Coronary artery (tissue), 2 donors: ENCODE measurements at regions not wholly inside any gene's neighbourhood (a gene's known extent, or its start where the extent isn't known, plus 50 kb on each side); places are given as distances from the start of the nearest gene placed in this dataset.
"Not testable (repeated sequence)": the region's sequence is repeated elsewhere in the genome, so short reads cannot be mapped to it uniquely, and the experiment has no call there.

Experiments
- DNase-seq: peaks from one replicate; pipeline ENCODE4 v3.0.0-alpha.2; 2017; ENCODE audit warnings: low spot score
- H3K27ac ChIP-seq, 2 donors: fragments of 200-600 bp; sonication (generic); one replicate each; pipeline ENCODE4 v1.5.1; 2016 to 2019
- H3K4me3 ChIP-seq: fragments of 200-600 bp; sonication (generic); 2 replicates; pipeline ENCODE4 v1.5.1; 2016; ENCODE audit warnings: mild to moderate bottlenecking, moderate library complexity

DNA sequence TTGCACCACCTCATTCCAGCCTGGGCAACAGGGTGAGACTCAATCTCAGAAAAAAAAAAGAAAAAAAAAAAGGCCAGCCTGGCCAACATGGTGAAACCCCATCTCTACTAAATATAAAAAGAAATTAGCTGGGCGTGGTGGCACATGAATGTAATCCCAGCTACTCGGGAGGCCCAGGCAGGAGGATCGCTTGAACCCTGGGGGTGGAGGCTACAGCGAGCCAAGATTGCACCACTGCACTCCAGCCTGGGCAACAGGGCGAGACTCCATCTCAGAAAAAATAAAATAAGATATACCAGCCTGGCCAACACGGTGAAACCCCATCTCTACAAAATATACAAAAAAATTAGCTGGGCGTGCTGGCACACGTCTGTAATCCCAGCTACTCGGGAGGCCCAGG lies 1602.3 kb downstream of the RPIA start:
- peak; percentile 12 for DNase-seq
- not testable (repeated sequence) for H3K4me3 ChIP-seq, H3K27ac ChIP-seq

DNA sequence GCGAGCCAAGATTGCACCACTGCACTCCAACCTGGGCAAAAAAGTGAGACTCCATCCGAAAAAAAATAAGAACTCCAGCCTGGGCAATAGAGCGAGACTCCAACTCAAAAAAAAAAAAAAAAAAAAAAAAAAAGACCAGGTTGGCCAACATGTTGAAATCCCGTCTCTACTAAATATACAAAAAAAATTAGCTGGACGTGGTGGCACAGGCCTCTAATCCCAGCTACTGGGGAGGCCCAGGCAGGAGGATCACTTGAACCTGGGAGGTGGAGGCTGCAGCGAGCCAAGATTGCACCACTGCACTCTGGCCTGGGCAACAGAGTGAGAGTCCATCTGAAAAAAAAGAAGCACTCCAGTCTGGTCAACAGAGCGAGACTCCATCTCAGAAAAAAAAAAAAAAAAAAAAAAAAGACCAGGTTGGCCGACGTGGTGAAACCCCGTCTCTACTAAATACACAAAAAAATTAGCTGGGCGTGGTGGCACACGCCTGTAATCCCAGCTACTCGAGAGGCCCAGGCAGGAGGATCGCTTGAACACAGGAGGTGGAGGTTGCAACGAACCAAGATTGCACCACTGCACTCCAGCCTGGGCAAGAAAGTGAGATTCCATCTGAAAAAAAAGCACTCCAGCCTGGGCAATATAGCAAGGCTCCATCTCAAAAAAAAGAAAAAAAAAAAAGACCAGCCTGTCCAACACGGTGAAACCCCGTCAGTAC lies 1603.7 kb downstream of the RPIA start:
- not testable (repeated sequence) for H3K27ac ChIP-seq, H3K4me3 ChIP-seq
- peak; percentile 41 for DNase-seq

DNA sequence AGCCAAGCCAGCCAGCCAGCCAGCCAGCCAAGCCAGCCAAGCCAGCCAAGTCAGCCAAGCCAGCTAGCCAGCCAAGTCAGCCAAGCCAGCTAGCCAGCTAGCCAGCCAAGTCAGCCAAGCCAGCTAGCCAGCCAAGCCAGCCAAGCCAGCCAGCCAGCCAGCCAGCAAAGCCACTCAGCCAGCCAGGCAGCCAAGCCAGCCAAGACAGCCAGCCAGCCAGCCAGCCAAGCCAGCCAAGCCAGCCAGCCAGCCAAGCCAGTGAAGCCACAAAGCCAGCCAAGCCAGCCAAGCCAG lies 1605.0 kb downstream of the RPIA start:
- not testable (repeated sequence) for H3K27ac ChIP-seq, H3K4me3 ChIP-seq
- peak; percentile 49 for DNase-seq

DNA sequence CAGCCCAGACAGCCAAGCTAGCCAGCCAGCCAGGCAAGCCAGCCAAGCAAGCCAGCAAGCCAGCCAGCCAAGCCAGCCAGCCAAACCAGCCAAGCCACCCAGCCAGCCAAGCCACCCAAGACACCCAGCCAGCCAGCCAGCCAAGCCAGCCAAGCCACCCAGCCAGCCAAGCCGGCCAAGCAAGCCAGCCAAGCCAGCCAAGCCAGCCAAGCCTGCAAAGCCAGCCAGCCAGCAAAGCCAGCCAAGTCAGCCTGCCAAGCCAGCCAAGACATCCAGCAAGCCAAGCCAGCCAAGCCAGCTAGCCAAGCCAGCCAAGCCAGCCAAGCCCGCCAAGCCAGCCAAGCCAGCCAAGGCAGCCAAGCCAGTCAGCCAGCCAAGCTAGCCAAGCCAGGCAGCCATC lies 1606.2 kb downstream of the RPIA start:
- H3K27ac ChIP-seq, DNase-seq, H3K4me3 ChIP-seq: not testable (repeated sequence)

DNA sequence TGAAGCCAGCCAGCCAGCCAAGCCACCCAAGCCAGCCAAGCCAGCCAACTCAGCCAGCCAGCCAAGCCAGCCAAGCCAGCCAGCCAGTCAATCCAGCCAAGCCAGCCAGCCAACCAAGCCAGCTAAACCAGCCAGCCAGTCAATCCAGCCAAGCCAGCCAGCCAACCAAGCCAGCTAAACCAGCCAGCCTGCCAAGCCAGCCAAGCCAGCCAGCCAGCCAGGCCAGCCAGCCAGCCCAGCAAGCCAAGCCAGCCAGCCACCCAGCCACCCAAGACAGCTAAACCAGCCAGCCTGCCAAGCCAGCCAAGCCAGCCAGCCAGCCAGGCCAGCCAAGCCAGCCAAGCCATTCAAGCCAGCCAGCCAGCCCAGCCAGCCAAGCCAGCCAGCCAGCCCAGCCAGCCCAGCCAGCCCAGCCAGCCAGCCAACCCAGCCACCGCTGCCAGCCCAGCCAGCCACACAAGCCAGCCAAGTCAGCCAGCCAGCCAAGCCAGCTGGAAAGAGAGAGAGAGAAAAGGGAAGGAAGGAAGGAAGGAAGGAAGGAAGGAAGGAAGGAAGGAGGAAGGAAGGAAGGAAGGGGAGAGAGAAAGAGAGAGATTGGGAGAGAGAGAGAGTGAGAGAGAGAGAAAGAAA lies 1606.8 kb downstream of the RPIA start:
- DNase-seq, result peak; percentile 24
- not testable (repeated sequence) for H3K4me3 ChIP-seq, H3K27ac ChIP-seq

DNA sequence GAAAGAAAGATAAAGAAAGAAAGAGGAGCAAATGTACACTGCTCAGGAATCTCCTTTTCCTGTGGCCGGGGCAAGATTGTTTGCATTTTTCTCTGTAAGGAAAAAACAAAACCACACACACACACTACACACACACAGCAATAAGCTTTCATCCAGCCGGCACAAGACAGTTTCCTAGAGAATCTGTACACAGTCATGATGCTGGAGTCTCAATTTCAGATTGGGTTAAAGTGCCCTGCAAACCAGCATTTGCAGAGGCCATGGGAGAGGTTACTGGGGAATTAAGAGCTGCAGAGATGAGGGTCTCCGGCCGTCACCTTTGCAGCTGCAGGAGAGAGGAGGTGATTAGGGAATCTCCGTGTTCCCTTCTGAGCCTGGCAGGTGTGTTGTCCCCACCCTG lies 1607.5 kb downstream of the RPIA start:
- not testable (repeated sequence) for DNase-seq, H3K4me3 ChIP-seq, H3K27ac ChIP-seq

DNA sequence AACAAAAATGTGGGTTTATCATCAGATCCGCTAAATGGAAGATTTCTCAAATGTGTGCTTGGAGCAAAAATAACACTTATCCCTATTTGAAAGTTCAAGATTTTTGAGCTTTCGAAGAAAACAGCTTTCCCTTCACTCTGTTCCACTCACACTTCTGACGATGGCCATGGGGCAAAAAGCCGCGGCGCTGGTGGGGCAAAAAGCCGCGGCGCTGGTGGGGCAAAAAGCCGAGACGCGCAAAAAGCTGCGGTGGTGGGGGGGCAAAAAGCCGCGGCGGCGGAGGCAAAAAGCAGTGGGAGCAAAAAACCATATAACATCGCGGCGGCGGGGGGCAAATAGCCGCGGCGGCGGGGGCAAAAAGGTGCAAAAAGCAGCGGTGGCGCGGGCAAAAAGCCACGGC lies 1631.5 kb downstream of the RPIA start:
- H3K4me3 ChIP-seq, result peak overlapping the region; percentile 21
- H3K27ac ChIP-seq, DNase-seq: not testable (repeated sequence)

DNA sequence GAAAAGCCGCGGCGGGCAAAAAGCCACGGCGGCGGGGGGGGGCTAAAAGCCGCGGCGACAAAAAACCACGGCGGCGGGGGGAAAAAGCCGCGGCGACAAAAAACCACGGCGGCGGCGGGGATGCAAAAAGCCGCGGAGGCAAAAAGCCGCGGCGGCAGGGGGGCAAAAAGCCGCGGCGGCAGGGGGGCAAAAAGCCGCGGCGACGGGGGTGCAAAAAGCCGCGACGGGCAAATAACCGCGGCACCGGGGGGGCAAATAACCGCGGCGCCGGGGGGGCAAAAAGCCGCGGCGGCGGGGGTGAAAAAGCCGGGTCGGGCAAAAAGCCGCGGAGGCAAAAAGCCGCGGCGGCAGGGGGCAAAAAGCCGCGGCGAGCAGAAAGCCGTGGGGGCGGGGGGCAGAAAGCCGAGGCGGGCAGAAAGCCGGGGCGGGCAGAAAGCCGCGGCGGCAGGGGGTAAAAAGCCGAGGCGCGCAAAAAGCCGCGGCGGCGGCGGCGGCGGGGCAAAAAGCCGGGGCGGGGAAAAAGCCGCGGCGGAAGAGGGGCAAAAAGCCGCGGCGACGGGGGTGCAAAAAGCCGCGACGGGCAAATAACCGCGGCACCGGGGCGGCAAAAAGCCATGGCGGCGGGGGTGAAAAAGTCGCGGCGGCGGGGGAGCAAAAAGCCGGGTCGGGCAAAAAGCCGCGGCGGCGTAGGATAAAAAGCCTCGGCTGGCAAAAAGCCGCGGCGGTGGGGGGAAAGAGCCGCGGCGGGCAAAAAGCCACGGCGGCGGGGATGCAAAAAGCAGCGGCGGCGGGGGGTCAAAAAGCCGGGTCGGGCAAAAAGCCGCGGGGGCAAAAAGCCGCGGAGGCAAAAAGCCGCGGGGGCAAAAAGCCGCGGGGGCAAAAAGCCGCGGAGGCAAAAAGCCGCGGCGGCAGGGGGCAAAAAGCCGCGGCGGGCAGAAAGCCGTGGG lies 1632.4 kb downstream of the RPIA start:
- not testable (repeated sequence) for DNase-seq, H3K27ac ChIP-seq
- H3K4me3 ChIP-seq, result peak overlapping the region; percentile 66

DNA sequence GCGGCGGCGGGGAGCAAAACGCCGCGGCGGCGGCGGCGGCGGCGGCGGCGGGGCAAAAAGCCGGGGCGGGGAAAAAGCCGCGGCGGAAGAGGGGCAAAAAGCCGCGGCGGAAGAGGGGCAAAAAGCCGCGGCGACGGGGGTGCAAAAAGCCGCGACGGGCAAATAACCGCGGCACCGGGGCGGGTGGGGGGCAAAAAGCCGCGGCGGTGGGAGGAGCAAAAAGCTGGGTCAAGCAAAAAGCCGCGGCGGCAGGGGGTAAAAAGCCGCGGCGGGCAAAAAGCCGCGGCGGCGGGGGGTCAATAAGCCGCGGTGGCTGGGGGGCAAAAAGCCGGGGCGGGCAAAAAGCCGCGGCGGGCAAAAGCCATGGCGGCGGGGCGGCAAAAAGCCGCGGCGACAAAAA lies 1633.2 kb downstream of the RPIA start:
- H3K27ac ChIP-seq, DNase-seq: not testable (repeated sequence)
- peak overlapping the region; percentile 66 for H3K4me3 ChIP-seq

DNA sequence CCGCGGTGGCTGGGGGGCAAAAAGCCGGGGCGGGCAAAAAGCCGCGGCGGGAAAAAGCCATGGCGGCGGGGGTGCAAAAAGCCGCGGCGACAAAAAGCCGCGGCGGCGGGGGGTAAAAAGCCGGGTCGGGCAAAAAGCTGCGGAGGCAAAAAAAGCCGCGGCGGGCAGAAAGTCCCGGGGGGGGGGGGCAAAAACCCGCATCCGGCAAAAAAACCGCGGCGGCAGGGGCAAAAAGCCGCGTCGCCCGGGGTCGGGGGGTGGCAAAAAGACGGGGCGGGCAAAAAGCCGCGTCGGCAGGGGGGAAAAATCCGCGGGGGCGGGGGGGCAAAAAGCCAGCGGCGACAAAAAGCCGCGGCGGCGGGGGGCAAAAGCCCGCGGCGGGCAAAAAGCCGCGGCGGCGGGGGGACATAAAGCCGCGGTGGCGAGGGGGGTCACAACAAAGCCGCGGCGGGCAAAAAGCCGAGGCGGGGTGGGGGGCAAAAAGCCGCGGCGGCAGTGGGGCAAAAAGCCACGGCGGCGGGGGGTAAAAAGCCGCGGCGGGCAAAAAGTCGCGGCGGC lies 1634.4 kb downstream of the RPIA start:
- DNase-seq, result peak; percentile 35
- not testable (repeated sequence) for H3K4me3 ChIP-seq, H3K27ac ChIP-seq

DNA sequence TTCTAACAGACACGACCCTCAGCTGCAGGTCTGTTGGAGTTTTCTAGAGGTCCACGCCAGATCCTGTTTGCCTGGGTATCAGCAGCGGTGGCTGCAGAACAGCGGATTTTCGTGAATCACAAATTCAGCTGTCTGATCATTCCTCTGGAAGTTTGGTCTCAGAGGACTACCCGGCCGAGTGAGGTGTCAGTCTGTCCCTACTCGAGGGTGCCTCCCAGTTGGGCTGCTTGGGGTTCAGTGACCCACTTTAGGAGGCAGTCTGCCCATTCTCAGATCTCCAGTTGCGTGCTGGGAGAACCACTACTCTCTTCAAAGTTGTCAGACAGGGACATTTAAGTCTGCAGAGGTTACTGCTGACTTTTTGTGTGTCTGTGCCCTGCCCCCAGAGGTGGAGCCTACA lies 1664.1 kb downstream of the RPIA start:
- not testable (repeated sequence) for H3K27ac ChIP-seq, DNase-seq, H3K4me3 ChIP-seq

DNA sequence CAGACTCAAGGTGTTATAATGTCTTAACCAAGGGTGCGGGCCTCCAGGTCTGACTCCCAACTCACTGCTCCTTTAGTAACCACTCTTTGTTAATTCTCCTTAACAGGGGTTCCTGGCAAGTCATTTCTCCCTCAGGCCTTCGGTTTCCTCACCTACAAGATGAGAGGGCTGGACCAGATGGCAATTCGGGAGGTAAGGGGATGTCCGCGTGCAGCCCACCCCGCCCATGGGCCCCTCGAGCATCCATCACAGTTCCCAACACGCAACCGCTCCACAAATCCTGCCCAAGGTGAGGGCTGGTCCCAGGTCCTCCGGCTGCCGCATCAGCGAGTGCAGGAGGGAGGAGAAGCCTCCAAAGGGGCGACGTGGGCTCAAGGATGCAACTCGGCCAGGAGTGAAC lies 1667.9 kb downstream of the RPIA start:
- not testable (repeated sequence) for H3K27ac ChIP-seq, H3K4me3 ChIP-seq, DNase-seq

DNA sequence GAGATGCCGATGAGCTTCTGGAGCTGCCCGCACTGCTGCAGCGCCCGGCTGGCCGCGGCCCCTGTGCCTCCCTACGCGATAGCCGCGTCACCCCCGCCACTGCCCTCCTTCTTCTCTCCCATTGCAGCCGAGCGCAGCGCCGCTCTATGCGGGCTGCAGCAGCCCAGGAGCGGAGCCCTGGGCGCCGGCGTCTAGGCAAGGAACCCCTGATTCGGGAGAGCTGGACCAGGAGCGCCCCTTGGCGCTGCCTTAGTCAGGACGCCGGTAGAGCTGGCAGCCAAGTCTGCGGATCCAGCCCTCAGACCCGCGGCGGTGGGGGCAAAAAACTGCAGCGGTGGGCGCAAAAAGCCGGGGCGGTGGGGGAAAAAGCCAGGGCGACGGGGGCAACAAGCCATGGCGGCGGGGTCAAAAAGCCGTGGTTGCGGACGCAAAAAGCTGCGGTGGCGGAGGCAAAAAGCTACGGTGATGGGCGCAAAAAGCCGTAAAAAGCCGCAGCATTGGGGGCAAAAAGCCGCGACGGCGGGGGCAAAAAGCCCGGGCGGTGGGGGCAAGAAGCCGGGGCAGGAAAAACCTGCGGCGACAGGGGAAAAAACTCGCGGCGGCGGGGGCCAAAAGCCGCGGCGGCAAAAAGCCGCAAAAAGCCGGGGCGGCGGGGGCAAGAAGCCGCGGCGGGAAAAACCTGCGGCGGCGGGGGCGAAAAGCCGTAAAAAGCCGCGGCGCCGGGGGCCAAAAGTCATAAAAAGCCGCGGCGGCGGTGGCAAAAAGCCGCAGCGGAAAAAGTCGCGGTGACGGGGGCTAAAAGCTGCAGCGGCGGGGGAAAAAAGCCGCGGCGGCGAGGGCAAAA lies 1668.6 kb downstream of the RPIA start:
- H3K27ac ChIP-seq, H3K4me3 ChIP-seq, DNase-seq: not testable (repeated sequence)

DNA sequence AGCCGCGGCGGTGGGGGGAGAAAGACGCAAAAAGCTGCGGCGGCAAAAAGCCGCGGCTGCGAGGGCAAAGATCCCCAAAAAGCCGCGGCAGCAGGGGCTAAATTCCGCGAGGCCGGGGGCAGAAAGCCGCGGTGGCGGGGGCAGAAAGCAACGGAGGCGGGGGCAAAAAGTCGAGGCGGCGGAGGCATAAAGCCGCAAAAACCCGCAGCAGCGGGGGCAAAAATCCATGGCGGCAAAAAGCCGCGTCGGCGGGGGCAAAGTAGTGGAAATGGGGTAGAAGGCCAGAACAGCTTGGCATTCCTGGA lies 1669.2 kb downstream of the RPIA start:
- not testable (repeated sequence) for H3K4me3 ChIP-seq, DNase-seq, H3K27ac ChIP-seq
